Progenitor cell of endocrine pancreas (in vitro differentiated cells): ENCODE measurements at regions not wholly inside any gene's neighbourhood (a gene's known extent, or its start where the extent isn't known, plus 50 kb on each side); places are given as distances from the start of the nearest gene placed in this dataset.
"Not testable (repeated sequence)": the region's sequence is repeated elsewhere in the genome, so short reads cannot be mapped to it uniquely, and the experiment has no call there.

Experiments
- DNase-seq: peaks from one replicate; pipeline ENCODE4 v3.0.0; 2021; ENCODE audit warnings: low spot score; ENCODE audit not compliant: unreplicated experiment
- H3K27ac Mint-ChIP-seq: 2 replicates; pipeline ENCODE4 v1.8.0; 2021; ENCODE audit warnings: mild to moderate bottlenecking, moderate library complexity, mixed read lengths
- H3K27me3 Mint-ChIP-seq: 2 replicates; pipeline ENCODE4 v1.8.0; 2021; ENCODE audit warnings: mixed read lengths
- H3K36me3 Mint-ChIP-seq: 2 replicates; pipeline ENCODE4 v1.8.0; 2022; ENCODE audit warnings: mixed read lengths; ENCODE audit not compliant: insufficient read depth
- H3K4me1 Mint-ChIP-seq: 2 replicates; pipeline ENCODE4 v1.8.0; 2021; ENCODE audit warnings: low read depth, mixed read lengths
- H3K4me3 Mint-ChIP-seq: 2 replicates; pipeline ENCODE4 v1.8.0; 2021; ENCODE audit warnings: low read depth, mild to moderate bottlenecking, moderate library complexity, mixed read lengths
- H3K9me3 Mint-ChIP-seq: 2 replicates; pipeline ENCODE4 v1.8.0; 2021; ENCODE audit warnings: low read depth, mixed read lengths
- CTCF ChIP-seq: fragments of 200-600 bp; sonication (generic); IDR thresholded peaks from one replicate; pipeline ENCODE4 v1.5.0; 2021; ENCODE audit warnings: antibody characterized with exemption, mild to moderate bottlenecking; ENCODE audit not compliant: unreplicated experiment

- H3K4me3 Mint-ChIP-seq, result no peak overlapping the region
- H3K27ac Mint-ChIP-seq, result no peak overlapping the region
- peaks cover 13% of the 10 kb centered on the region for H3K27me3 Mint-ChIP-seq
- H3K4me1 Mint-ChIP-seq, result peaks cover 2% of the 10 kb centered on the region
- no peak for TF ChIP-seq CTCF
- DNase-seq, result no peak
- no peaks in the 10 kb centered on the region for H3K36me3 Mint-ChIP-seq
- H3K9me3 Mint-ChIP-seq, result no peaks in the 10 kb centered on the region
These were observed 82.8 kb upstream of the BCL2L14 start for GRCh38 chr12:11987901-11988300.

GRCh38 chr12:11991604-11992003 is 79.1 kb upstream of the BCL2L14 start:
- H3K27ac Mint-ChIP-seq, result no peak overlapping the region
- no peaks in the 10 kb centered on the region for H3K9me3 Mint-ChIP-seq
- H3K4me3 Mint-ChIP-seq, result no peak overlapping the region
- no peak for TF ChIP-seq CTCF
- DNase-seq, result no peak
- H3K4me1 Mint-ChIP-seq, result no peaks in the 10 kb centered on the region
- H3K27me3 Mint-ChIP-seq, result peaks cover 5% of the 10 kb centered on the region
- no peaks in the 10 kb centered on the region for H3K36me3 Mint-ChIP-seq

- Mint-ChIP-seq H3K27me3 (peaks cover 5% of the 10 kb centered on the region), H3K9me3 (no peaks in the 10 kb centered on the region), H3K4me1 (no peaks in the 10 kb centered on the region), H3K4me3 (no peak overlapping the region), H3K27ac (no peak overlapping the region), H3K36me3 (no peaks in the 10 kb centered on the region)
- DNase-seq, result no peak
- TF ChIP-seq CTCF, result no peak
These were observed 78.2 kb upstream of the BCL2L14 start for GRCh38 chr12:11992515-11992914.

- not testable (repeated sequence) for H3K4me1 Mint-ChIP-seq, H3K9me3 Mint-ChIP-seq, H3K36me3 Mint-ChIP-seq, H3K4me3 Mint-ChIP-seq, H3K27ac Mint-ChIP-seq, DNase-seq
- H3K27me3 Mint-ChIP-seq, result peaks cover 12% of the 10 kb centered on the region
These were observed 72.3 kb upstream of the BCL2L14 start for GRCh38 chr12:11998307-11998943.

GRCh38 chr12:11998944-11999315 is 71.8 kb upstream of the BCL2L14 start:
- Mint-ChIP-seq H3K4me3 (no peak overlapping the region), H3K9me3 (no peaks in the 10 kb centered on the region), H3K36me3 (no peaks in the 10 kb centered on the region), H3K27ac (no peak overlapping the region), H3K4me1 (peaks cover 1% of the 10 kb centered on the region), H3K27me3 (peaks cover 14% of the 10 kb centered on the region)
- DNase-seq, result no peak
- no peak for TF ChIP-seq CTCF

GRCh38 chr12:12003609-12004008 is 67.1 kb upstream of the BCL2L14 start:
- peaks cover 4% of the 10 kb centered on the region for H3K4me1 Mint-ChIP-seq
- H3K4me3 Mint-ChIP-seq, result no peak overlapping the region
- peaks cover 1% of the 10 kb centered on the region for H3K36me3 Mint-ChIP-seq
- H3K9me3 Mint-ChIP-seq, result no peaks in the 10 kb centered on the region
- DNase-seq, result no peak
- H3K27ac Mint-ChIP-seq, result no peak overlapping the region
- H3K27me3 Mint-ChIP-seq, result peaks cover 21% of the 10 kb centered on the region
- no peak for TF ChIP-seq CTCF
